ENCODE measurements at regions not wholly inside any gene's neighbourhood (a gene's known extent, or its start where the extent isn't known, plus 50 kb on each side); places are given as distances from the start of the nearest gene placed in this dataset.

DNA sequence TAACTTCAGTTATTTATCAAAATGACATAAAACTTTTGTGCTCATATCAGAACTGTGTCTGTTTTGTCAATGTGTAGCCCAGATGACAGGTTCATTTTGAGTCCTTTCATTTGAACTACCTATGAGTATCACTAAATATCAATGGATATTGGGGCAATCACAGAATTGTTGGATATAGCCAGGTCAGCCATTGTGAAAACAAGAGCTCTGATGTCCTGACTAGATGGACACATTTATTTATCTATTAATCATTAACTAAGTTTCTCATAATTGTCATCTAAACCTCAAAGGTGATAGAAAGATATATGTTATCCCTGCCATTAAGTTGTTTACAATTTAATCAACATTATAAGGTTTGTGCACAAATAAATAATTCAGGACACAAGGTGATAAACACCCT lies 638.3 kb upstream of the GRIA3 start:
- no peak for TF ChIP-seq EZH2phosphoT487 (IDR thresholded peaks at IDR 0.05; ENCODE audit: borderline replicate concordance, low read length)
- TF ChIP-seq, protein P1, sequence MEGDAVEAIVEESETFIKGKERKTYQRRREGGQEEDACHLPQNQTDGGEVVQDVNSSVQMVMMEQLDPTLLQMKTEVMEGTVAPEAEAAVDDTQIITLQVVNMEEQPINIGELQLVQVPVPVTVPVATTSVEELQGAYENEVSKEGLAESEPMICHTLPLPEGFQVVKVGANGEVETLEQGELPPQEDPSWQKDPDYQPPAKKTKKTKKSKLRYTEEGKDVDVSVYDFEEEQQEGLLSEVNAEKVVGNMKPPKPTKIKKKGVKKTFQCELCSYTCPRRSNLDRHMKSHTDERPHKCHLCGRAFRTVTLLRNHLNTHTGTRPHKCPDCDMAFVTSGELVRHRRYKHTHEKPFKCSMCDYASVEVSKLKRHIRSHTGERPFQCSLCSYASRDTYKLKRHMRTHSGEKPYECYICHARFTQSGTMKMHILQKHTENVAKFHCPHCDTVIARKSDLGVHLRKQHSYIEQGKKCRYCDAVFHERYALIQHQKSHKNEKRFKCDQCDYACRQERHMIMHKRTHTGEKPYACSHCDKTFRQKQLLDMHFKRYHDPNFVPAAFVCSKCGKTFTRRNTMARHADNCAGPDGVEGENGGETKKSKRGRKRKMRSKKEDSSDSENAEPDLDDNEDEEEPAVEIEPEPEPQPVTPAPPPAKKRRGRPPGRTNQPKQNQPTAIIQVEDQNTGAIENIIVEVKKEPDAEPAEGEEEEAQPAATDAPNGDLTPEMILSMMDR (IDR thresholded peaks at IDR 0.05; ENCODE audit: low read depth, low read length, poor library complexity, severe bottlenecking): no peak
- H3K9me2 ChIP-seq (replicated peaks; ENCODE audit: control insufficient read depth, low read length): no peaks in the 10 kb centered on the region
- no peaks in the 10 kb centered on the region for H4K20me1 ChIP-seq (ENCODE audit: control insufficient read depth, insufficient read depth, low read depth, low read length)
- no peaks in the 10 kb centered on the region for H3K4me1 ChIP-seq (ENCODE audit: control insufficient read depth, low read length)
- H3K9me3 ChIP-seq (ENCODE audit: control insufficient read depth, insufficient read depth, low read length): no peaks in the 10 kb centered on the region
- H3K4me3 ChIP-seq (ENCODE audit: low read length): no peak overlapping the region
- H3K27me3 ChIP-seq (ENCODE audit: control insufficient read depth, low read length): no peaks in the 10 kb centered on the region
- H3F3A ChIP-seq (ENCODE audit: control insufficient read depth, insufficient read depth): no peaks in the 10 kb centered on the region
- no peak overlapping the region for H3K27ac ChIP-seq (ENCODE audit: low read depth, low read length)
- no peak overlapping the region for H3K4me2 ChIP-seq (ENCODE audit: low read length)
- H3K36me3 ChIP-seq (ENCODE audit: control insufficient read depth, low read length): no peaks in the 10 kb centered on the region
- H3K79me2 ChIP-seq (ENCODE audit: control insufficient read depth, low read length): no peaks in the 10 kb centered on the region

GRCh38 chrX:122546269-122546668 lies 637.8 kb upstream of the GRIA3 start:
- no peaks in the 10 kb centered on the region for H3K79me2 ChIP-seq (ENCODE audit: control insufficient read depth, low read length)
- no peak for TF ChIP-seq EZH2phosphoT487 (IDR thresholded peaks at IDR 0.05; ENCODE audit: borderline replicate concordance, low read length)
- TF ChIP-seq, protein P1 (IDR thresholded peaks at IDR 0.05; ENCODE audit: low read depth, low read length, poor library complexity, severe bottlenecking): no peak
- no peaks in the 10 kb centered on the region for H3K27me3 ChIP-seq (ENCODE audit: control insufficient read depth, low read length)
- no peak overlapping the region for H3K27ac ChIP-seq (ENCODE audit: low read depth, low read length)
- no peaks in the 10 kb centered on the region for H4K20me1 ChIP-seq (ENCODE audit: control insufficient read depth, insufficient read depth, low read depth, low read length)
- H3K9me2 ChIP-seq (replicated peaks; ENCODE audit: control insufficient read depth, low read length): no peaks in the 10 kb centered on the region
- no peak overlapping the region for H3K4me3 ChIP-seq (ENCODE audit: low read length)
- H3K36me3 ChIP-seq (ENCODE audit: control insufficient read depth, low read length): no peaks in the 10 kb centered on the region
- H3K4me1 ChIP-seq (ENCODE audit: control insufficient read depth, low read length): no peaks in the 10 kb centered on the region
- H3K4me2 ChIP-seq (ENCODE audit: low read length): no peak overlapping the region
- no peaks in the 10 kb centered on the region for H3F3A ChIP-seq (ENCODE audit: control insufficient read depth, insufficient read depth)
- no peaks in the 10 kb centered on the region for H3K9me3 ChIP-seq (ENCODE audit: control insufficient read depth, insufficient read depth, low read length)

DNA sequence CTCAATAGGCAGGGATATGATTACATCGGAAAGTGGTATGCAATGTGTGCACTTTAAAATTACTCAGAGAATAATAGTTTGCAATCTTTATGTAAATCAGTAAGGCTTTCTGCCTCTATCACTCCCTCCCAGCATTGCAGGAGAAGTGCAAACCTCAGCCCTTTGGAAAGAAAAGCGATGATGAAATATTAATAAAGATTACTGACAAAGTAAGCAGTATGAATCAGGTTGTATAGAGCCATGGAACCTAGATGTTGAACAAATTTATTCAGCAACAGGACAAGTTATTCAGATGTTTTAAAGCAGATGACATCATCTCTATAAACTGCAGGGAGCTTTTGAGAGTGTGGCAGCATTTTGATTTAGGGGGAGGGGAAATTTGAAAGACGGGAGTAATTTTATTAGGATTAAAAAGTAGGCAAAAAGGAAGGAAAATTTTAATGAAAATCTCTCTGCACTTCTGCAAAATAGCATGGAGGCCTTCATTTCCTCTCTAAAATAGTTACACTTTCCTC lies 631.7 kb upstream of the GRIA3 start:
- H3K27ac ChIP-seq (ENCODE audit: low read depth, low read length): no peak overlapping the region
- no peaks in the 10 kb centered on the region for H4K20me1 ChIP-seq (ENCODE audit: control insufficient read depth, insufficient read depth, low read depth, low read length)
- no peaks in the 10 kb centered on the region for H3K36me3 ChIP-seq (ENCODE audit: control insufficient read depth, low read length)
- no peaks in the 10 kb centered on the region for H3K9me2 ChIP-seq (replicated peaks; ENCODE audit: control insufficient read depth, low read length)
- H3K4me1 ChIP-seq (ENCODE audit: control insufficient read depth, low read length): no peaks in the 10 kb centered on the region
- H3F3A ChIP-seq (ENCODE audit: control insufficient read depth, insufficient read depth): no peaks in the 10 kb centered on the region
- H3K9me3 ChIP-seq (ENCODE audit: control insufficient read depth, insufficient read depth, low read length): no peaks in the 10 kb centered on the region
- H3K4me2 ChIP-seq (ENCODE audit: low read length): no peak overlapping the region
- no peaks in the 10 kb centered on the region for H3K79me2 ChIP-seq (ENCODE audit: control insufficient read depth, low read length)
- H3K4me3 ChIP-seq (ENCODE audit: low read length): no peak overlapping the region
- H3K27me3 ChIP-seq (ENCODE audit: control insufficient read depth, low read length): no peaks in the 10 kb centered on the region
- no peak for TF ChIP-seq EZH2phosphoT487 (IDR thresholded peaks at IDR 0.05; ENCODE audit: borderline replicate concordance, low read length)
- TF ChIP-seq, protein P1 (IDR thresholded peaks at IDR 0.05; ENCODE audit: low read depth, low read length, poor library complexity, severe bottlenecking): no peak
